GM23248 (cell line): ENCODE measurements at regions not wholly inside any gene's neighbourhood (a gene's known extent, or its start where the extent isn't known, plus 50 kb on each side); places are given as distances from the start of the nearest gene placed in this dataset.

Experiments
- EZH2 ChIP-seq: fragments of 200-600 bp; sonication (generic); IDR thresholded peaks from 2 replicates; pipeline ENCODE4 v1.6.1; 2018; ENCODE audit warnings: antibody characterized with exemption, mild to moderate bottlenecking; ENCODE audit not compliant: insufficient read depth, poor library complexity, severe bottlenecking
- EZH2phosphoT487 ChIP-seq: fragments of 200-600 bp; sonication (generic); IDR thresholded peaks from 2 replicates; pipeline ENCODE4 v1.6.1; 2018; ENCODE audit warnings: antibody characterized with exemption, moderate library complexity, mild to moderate bottlenecking, low read depth; ENCODE audit not compliant: insufficient read depth

- TF ChIP-seq EZH2phosphoT487 (no peak), EZH2 (no peak)
Observed at GRCh38 chr3:109648027-109648426, 310.7 kb upstream of the DPPA4 start.
